Astrocyte (in vitro differentiated cells and primary cell): ENCODE measurements at regions not wholly inside any gene's neighbourhood (a gene's known extent, or its start where the extent isn't known, plus 50 kb on each side); places are given as distances from the start of the nearest gene placed in this dataset.

Source experiments
- DNase-seq: peaks from one replicate; pipeline ENCODE4 v3.0.0-alpha.2; 2010; ENCODE audit warnings: low read depth
- FAIRE-seq: peaks from 2 replicates; lab custom pipeline; 2011; peaks lifted over from hg19 to GRCh38; lab: Jason Lieb, UNC
- H2AFZ ChIP-seq: 2 replicates; pipeline ENCODE4 v1.6.0; 2012; ENCODE audit warnings: low read depth, low read length, inconsistent platforms
- H3K27ac ChIP-seq: 2 replicates; pipeline ENCODE4 v1.5.1; 2011; ENCODE audit warnings: low read depth, low read length, inconsistent platforms
- H3K27me3 ChIP-seq: 2 replicates; pipeline ENCODE4 v1.6.0; 2011; ENCODE audit warnings: low read length, inconsistent platforms; ENCODE audit not compliant: insufficient read depth
- H3K36me3 ChIP-seq: 2 replicates; pipeline ENCODE4 v1.5.1; 2011; ENCODE audit warnings: low read length, inconsistent platforms; ENCODE audit not compliant: insufficient read depth
- H3K4me1 ChIP-seq: 2 replicates; pipeline ENCODE4 v1.5.1; 2011; ENCODE audit warnings: low read length, inconsistent platforms; ENCODE audit not compliant: insufficient read depth
- H3K4me2 ChIP-seq: 2 replicates; pipeline ENCODE4 v1.6.0; 2012; ENCODE audit warnings: low read length, inconsistent platforms
- H3K4me3 ChIP-seq: 2 replicates; pipeline ENCODE4 v1.5.1; 2011; ENCODE audit warnings: low read depth, mild to moderate bottlenecking, low read length, inconsistent platforms; ENCODE audit not compliant: insufficient read depth
- H3K79me2 ChIP-seq: 2 replicates; pipeline ENCODE4 v1.6.0; 2012; ENCODE audit warnings: mild to moderate bottlenecking, low read length, inconsistent platforms; ENCODE audit not compliant: insufficient read depth
- H3K9ac ChIP-seq: 2 replicates; pipeline ENCODE4 v1.6.0; 2012; ENCODE audit warnings: mild to moderate bottlenecking, low read length, inconsistent platforms
- H3K9me3 ChIP-seq: 2 replicates; pipeline ENCODE4 v1.5.1; 2012; ENCODE audit warnings: low read depth, mild to moderate bottlenecking, low read length, inconsistent platforms; ENCODE audit not compliant: insufficient read depth
- H4K20me1 ChIP-seq: 2 replicates; pipeline ENCODE4 v1.6.0; 2012; ENCODE audit warnings: low read length, inconsistent platforms; ENCODE audit not compliant: insufficient read depth
- H3K27ac Mint-ChIP-seq: one replicate; pipeline ENCODE4 v1.8.0; 2021; ENCODE audit warnings: mild to moderate bottlenecking, mixed read lengths; ENCODE audit not compliant: unreplicated experiment
- H3K27me3 Mint-ChIP-seq: one replicate; pipeline ENCODE4 v1.8.0; 2021; ENCODE audit warnings: low read depth, mixed read lengths; ENCODE audit not compliant: unreplicated experiment
- H3K36me3 Mint-ChIP-seq: one replicate; pipeline ENCODE4 v1.8.0; 2021; ENCODE audit warnings: low read depth, mixed read lengths; ENCODE audit not compliant: unreplicated experiment
- H3K4me1 Mint-ChIP-seq: one replicate; pipeline ENCODE4 v1.8.0; 2021; ENCODE audit warnings: low read depth, mixed read lengths; ENCODE audit not compliant: unreplicated experiment
- H3K4me3 Mint-ChIP-seq: one replicate; pipeline ENCODE4 v1.8.0; 2021; ENCODE audit warnings: mild to moderate bottlenecking, moderate library complexity, mixed read lengths; ENCODE audit not compliant: unreplicated experiment
- H3K9me3 Mint-ChIP-seq: one replicate; pipeline ENCODE4 v1.8.0; 2021; ENCODE audit warnings: mild to moderate bottlenecking, mixed read lengths; ENCODE audit not compliant: unreplicated experiment
- CTCF ChIP-seq: IDR thresholded peaks from 2 replicates; pipeline ENCODE4 v1.5.1; 2011; ENCODE audit warnings: low read depth, mild to moderate bottlenecking, inconsistent platforms, low read length, moderate library complexity; ENCODE audit not compliant: insufficient read depth
- EZH2 ChIP-seq: IDR thresholded peaks from 2 replicates; pipeline ENCODE4 v1.6.1; 2012; ENCODE audit warnings: mild to moderate bottlenecking, low read length, inconsistent platforms; ENCODE audit not compliant: insufficient read depth

- H3K4me3 Mint-ChIP-seq: no peak overlapping the region
- TF ChIP-seq CTCF (no peak), EZH2 (no peak)
- H3K36me3 Mint-ChIP-seq: peaks cover 2% of the 10 kb centered on the region
- no peak overlapping the region for H3K27ac Mint-ChIP-seq
- Histone ChIP-seq H3K27ac (no peak overlapping the region), H3K4me3 (no peak overlapping the region), H2AFZ (no peak overlapping the region), H3K9ac (no peak overlapping the region), H3K4me1 (no peaks in the 10 kb centered on the region), H3K36me3 (no peaks in the 10 kb centered on the region), H3K9me3 (no peaks in the 10 kb centered on the region), H4K20me1 (no peaks in the 10 kb centered on the region), H3K4me2 (no peak overlapping the region), H3K79me2 (no peaks in the 10 kb centered on the region), H3K27me3 (no peaks in the 10 kb centered on the region)
- DNase-seq: no peak
- H3K27me3 Mint-ChIP-seq: peaks cover 5% of the 10 kb centered on the region
- peaks cover 27% of the 10 kb centered on the region for H3K4me1 Mint-ChIP-seq
- no peak for FAIRE-seq
- H3K9me3 Mint-ChIP-seq: peaks cover 4% of the 10 kb centered on the region
Measured at GRCh38 chr7:47661051-47661714, 79.3 kb upstream of the TNS3 start.

- Mint-ChIP-seq H3K9me3 (peaks cover 4% of the 10 kb centered on the region), H3K27me3 (peaks cover 5% of the 10 kb centered on the region), H3K4me1 (peaks cover 18% of the 10 kb centered on the region), H3K36me3 (peaks cover 2% of the 10 kb centered on the region), H3K27ac (no peak overlapping the region), H3K4me3 (no peak overlapping the region)
- FAIRE-seq (no peak), DNase-seq (no peak)
- H3K4me2 ChIP-seq: no peak overlapping the region
- H3K27me3 ChIP-seq: no peaks in the 10 kb centered on the region
- peaks cover 2% of the 10 kb centered on the region for H3K4me1 ChIP-seq
- H3K4me3 ChIP-seq: no peak overlapping the region
- no peak overlapping the region for H3K9ac ChIP-seq
- no peaks in the 10 kb centered on the region for H3K9me3 ChIP-seq
- no peak overlapping the region for H2AFZ ChIP-seq
- no peaks in the 10 kb centered on the region for H4K20me1 ChIP-seq
- no peaks in the 10 kb centered on the region for H3K36me3 ChIP-seq
- TF ChIP-seq EZH2: no peak
- TF ChIP-seq CTCF: no peak
- no peaks in the 10 kb centered on the region for H3K79me2 ChIP-seq
- H3K27ac ChIP-seq: no peak overlapping the region
Measured at GRCh38 chr7:47659664-47660462, 78.0 kb upstream of the TNS3 start.
